Uterus (tissue), 2 donors: ENCODE measurements at regions not wholly inside any gene's neighbourhood (a gene's known extent, or its start where the extent isn't known, plus 50 kb on each side); places are given as distances from the start of the nearest gene placed in this dataset.

Experiments
- POLR2A ChIP-seq, 2 donors: fragments of 450-650 bp; IDR thresholded peaks; one replicate each; pipeline ENCODE4 v1.6.1; 2016; ENCODE audit warnings: antibody characterized with exemption in 2 of 2, mild to moderate bottlenecking in 1 of 2, moderate library complexity in 1 of 2
- TF ChIP-seq, protein P1 (sequence below), 4 experiments: fragments of 200-600 bp in 2 of 4; fragments of 450-650 bp in 2 of 4; sonication (generic) in 2 of 4; IDR thresholded peaks; one replicate each; pipeline ENCODE4 v1.5.1; 2016 to 2019; ENCODE audit warnings: antibody characterized with exemption in 4 of 4, mild to moderate bottlenecking in 2 of 4, moderate library complexity in 1 of 4

DNA sequence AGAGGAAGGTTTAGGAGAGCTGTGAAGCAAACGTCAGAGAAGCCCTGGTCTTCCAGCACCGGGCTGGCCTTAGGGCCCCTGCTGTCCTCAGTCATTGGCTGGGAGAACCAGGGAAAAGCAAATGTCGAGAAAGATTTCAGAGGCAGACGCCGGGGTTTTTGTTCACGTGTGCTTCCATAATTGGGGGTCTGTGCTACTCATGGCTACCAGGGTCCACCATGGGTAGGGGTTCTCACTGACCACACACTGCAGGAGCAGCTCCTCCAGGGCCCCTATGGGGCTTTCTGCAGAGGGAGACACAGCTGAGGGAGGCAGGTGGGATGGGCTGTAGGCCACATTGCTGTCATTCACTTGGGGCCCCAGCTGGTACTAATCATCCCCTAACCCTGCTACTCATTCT lies 291.8 kb upstream of the FOXQ1 start:
- TF ChIP-seq, protein P1, sequence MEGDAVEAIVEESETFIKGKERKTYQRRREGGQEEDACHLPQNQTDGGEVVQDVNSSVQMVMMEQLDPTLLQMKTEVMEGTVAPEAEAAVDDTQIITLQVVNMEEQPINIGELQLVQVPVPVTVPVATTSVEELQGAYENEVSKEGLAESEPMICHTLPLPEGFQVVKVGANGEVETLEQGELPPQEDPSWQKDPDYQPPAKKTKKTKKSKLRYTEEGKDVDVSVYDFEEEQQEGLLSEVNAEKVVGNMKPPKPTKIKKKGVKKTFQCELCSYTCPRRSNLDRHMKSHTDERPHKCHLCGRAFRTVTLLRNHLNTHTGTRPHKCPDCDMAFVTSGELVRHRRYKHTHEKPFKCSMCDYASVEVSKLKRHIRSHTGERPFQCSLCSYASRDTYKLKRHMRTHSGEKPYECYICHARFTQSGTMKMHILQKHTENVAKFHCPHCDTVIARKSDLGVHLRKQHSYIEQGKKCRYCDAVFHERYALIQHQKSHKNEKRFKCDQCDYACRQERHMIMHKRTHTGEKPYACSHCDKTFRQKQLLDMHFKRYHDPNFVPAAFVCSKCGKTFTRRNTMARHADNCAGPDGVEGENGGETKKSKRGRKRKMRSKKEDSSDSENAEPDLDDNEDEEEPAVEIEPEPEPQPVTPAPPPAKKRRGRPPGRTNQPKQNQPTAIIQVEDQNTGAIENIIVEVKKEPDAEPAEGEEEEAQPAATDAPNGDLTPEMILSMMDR (IDR thresholded peaks at IDR 0.05): no peak
- no peak for TF ChIP-seq POLR2A (IDR thresholded peaks at IDR 0.05)
